ENCODE measurements at regions not wholly inside any gene's neighbourhood (a gene's known extent, or its start where the extent isn't known, plus 50 kb on each side); places are given as distances from the start of the nearest gene placed in this dataset.

DNA sequence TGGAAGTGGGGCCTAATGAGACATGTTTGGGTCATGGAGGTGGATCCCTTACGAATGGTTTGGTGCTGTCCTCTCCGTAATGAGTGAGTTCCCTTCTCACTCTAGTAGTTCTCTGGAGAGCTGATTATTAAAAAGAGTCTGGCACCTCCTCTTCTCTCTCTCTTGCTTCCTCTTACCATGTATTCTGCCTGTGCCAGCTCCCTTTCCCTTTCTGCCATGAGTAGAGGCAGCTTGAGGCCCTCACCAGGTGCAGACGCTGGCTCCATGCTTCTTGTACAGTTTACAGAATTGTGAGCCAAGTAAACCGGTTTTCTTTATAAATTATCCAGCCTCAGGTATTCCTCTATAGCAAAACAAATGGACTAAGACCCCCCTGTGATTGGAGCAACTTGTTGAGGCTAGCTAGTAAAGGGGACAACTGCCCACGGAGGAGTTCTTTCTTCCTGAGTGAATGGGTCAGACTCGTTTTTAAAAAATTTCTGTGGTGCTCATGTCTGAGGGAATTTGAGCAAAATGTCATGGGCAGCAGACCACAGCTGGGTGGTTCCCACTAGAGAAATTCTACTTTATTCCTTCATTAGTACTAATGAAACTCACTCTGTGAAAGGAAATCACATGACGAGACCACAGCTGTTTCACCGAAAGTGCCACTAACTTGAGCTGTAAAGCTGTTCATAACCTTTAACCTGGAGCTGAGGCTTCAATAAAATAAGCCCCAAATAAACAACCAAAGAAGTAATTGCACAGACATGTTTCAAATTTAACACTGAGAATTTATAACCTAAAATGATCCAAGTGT lies 210.0 kb downstream of the NFKBIZ start:
- Histone ChIP-seq H3K4me1 (ENCODE audit: control insufficient read depth, insufficient read depth, low read length) (no peaks in the 10 kb centered on the region), H3K27me3 (ENCODE audit: control insufficient read depth, insufficient read depth, low read length, poor library complexity, severe bottlenecking) (no peaks in the 10 kb centered on the region), H3K9me3 (ENCODE audit: control insufficient read depth, low read length) (no peaks in the 10 kb centered on the region), H3K36me3 (ENCODE audit: control insufficient read depth, insufficient read depth, low read length) (no peaks in the 10 kb centered on the region), H3K9ac (ENCODE audit: extremely low read depth, low read length, poor library complexity, severe bottlenecking) (no peak overlapping the region), H3K27ac (ENCODE audit: low read depth, low read length) (no peak overlapping the region), H3K4me3 (ENCODE audit: low read length) (no peak overlapping the region)
- Mint-ChIP-seq H3K27ac (no peak overlapping the region), H3K27me3 (ENCODE audit: insufficient read depth) (no peaks in the 10 kb centered on the region), H3K36me3 (ENCODE audit: low read depth) (no peaks in the 10 kb centered on the region), H3K9me3 (no peaks in the 10 kb centered on the region), H3K4me1 (no peaks in the 10 kb centered on the region), H3K4me3 (no peak overlapping the region)
- 90 to 97% methylated on average over 6 to 8 of the region's 8 CpGs for WGBS, 2 experiments (ENCODE audit: insufficient coverage in 1 of 2, insufficient read length in 1 of 2)
- TF ChIP-seq, protein P1, sequence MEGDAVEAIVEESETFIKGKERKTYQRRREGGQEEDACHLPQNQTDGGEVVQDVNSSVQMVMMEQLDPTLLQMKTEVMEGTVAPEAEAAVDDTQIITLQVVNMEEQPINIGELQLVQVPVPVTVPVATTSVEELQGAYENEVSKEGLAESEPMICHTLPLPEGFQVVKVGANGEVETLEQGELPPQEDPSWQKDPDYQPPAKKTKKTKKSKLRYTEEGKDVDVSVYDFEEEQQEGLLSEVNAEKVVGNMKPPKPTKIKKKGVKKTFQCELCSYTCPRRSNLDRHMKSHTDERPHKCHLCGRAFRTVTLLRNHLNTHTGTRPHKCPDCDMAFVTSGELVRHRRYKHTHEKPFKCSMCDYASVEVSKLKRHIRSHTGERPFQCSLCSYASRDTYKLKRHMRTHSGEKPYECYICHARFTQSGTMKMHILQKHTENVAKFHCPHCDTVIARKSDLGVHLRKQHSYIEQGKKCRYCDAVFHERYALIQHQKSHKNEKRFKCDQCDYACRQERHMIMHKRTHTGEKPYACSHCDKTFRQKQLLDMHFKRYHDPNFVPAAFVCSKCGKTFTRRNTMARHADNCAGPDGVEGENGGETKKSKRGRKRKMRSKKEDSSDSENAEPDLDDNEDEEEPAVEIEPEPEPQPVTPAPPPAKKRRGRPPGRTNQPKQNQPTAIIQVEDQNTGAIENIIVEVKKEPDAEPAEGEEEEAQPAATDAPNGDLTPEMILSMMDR (conservative IDR thresholded peaks at IDR 0.05), result no peak
- no peak for DNase-seq

DNA sequence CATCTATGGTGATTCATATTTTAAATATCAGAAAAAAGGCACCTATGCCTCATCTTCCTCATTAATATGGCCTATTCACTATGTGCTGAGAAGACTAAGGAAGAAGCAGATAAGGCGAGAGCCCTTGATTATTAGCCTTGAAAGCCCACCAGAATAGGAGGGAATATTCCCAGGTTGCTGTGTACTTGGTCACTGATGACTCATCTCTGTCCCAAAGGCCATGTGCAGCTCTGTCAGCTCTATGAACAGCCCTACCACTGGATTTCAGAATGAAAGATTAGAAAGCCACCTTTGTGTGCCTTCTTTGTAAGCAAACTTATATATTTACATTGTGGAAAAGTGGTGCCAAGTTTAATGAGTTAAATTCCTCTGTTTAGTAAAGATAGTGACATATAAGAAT lies 211.5 kb downstream of the NFKBIZ start:
- TF ChIP-seq, protein P1 (conservative IDR thresholded peaks at IDR 0.05), result no peak
- H3K36me3 ChIP-seq (ENCODE audit: control insufficient read depth, insufficient read depth, low read length), result no peaks in the 10 kb centered on the region
- no peak overlapping the region for H3K9ac ChIP-seq (ENCODE audit: extremely low read depth, low read length, poor library complexity, severe bottlenecking)
- H3K27me3 ChIP-seq (ENCODE audit: control insufficient read depth, insufficient read depth, low read length, poor library complexity, severe bottlenecking), result no peaks in the 10 kb centered on the region
- Mint-ChIP-seq H3K27me3 (ENCODE audit: insufficient read depth) (no peaks in the 10 kb centered on the region), H3K27ac (no peak overlapping the region), H3K4me1 (no peaks in the 10 kb centered on the region), H3K36me3 (ENCODE audit: low read depth) (no peaks in the 10 kb centered on the region), H3K9me3 (no peaks in the 10 kb centered on the region), H3K4me3 (no peak overlapping the region)
- no peaks in the 10 kb centered on the region for H3K9me3 ChIP-seq (ENCODE audit: control insufficient read depth, low read length)
- 80 to 86% methylated on average over 1 of the region's 1 CpG for WGBS, 2 experiments (ENCODE audit: insufficient coverage in 1 of 2, insufficient read length in 1 of 2)
- no peak overlapping the region for H3K4me3 ChIP-seq (ENCODE audit: low read length)
- H3K4me1 ChIP-seq (ENCODE audit: control insufficient read depth, insufficient read depth, low read length), result no peaks in the 10 kb centered on the region
- DNase-seq, result no peak
- no peak overlapping the region for H3K27ac ChIP-seq (ENCODE audit: low read depth, low read length)

DNA sequence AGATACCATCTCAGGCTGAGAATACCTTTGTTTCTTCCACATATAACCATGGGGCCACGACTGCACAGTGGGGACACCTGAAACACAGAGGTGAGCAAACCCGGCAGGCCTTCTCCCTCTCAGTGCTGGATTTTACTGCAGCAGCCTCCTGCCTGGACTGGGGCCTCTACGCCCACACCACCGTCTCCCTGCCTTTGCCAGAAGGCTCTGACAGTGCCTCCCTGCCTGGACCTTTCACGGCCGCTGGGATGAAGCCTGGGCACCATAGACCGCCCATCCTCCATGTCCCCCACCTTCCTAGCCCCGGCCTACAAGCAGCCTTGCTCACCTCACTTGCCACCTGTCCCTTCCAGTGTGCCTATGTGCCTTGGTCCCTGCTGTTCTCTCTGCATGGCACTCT lies 214.3 kb downstream of the NFKBIZ start:
- no peak for DNase-seq
- Mint-ChIP-seq H3K4me1 (no peaks in the 10 kb centered on the region), H3K27ac (no peak overlapping the region), H3K27me3 (ENCODE audit: insufficient read depth) (no peaks in the 10 kb centered on the region), H3K9me3 (no peaks in the 10 kb centered on the region), H3K4me3 (no peak overlapping the region), H3K36me3 (ENCODE audit: low read depth) (no peaks in the 10 kb centered on the region)
- Histone ChIP-seq H3K27ac (ENCODE audit: low read depth, low read length) (no peak overlapping the region), H3K36me3 (ENCODE audit: control insufficient read depth, insufficient read depth, low read length) (no peaks in the 10 kb centered on the region), H3K9ac (ENCODE audit: extremely low read depth, low read length, poor library complexity, severe bottlenecking) (no peak overlapping the region), H3K4me1 (ENCODE audit: control insufficient read depth, insufficient read depth, low read length) (no peaks in the 10 kb centered on the region), H3K4me3 (ENCODE audit: low read length) (no peak overlapping the region), H3K27me3 (ENCODE audit: control insufficient read depth, insufficient read depth, low read length, poor library complexity, severe bottlenecking) (no peaks in the 10 kb centered on the region), H3K9me3 (ENCODE audit: control insufficient read depth, low read length) (no peaks in the 10 kb centered on the region)
- WGBS, 2 experiments (ENCODE audit: insufficient coverage in 1 of 2, insufficient read length in 1 of 2), result 14 to 85% methylated on average over 1 to 8 of the region's 8 CpGs
- TF ChIP-seq, protein P1 (conservative IDR thresholded peaks at IDR 0.05), result no peak

All from endodermal cell (in vitro differentiated cells).